GM18519 (cell line): ENCODE measurements at regions not wholly inside any gene's neighbourhood (a gene's known extent, or its start where the extent isn't known, plus 50 kb on each side); places are given as distances from the start of the nearest gene placed in this dataset.
"Not testable (repeated sequence)": the region's sequence is repeated elsewhere in the genome, so short reads cannot be mapped to it uniquely, and the experiment has no call there.

Experiments used
- ATAC-seq: cut with Tn5 transposase; IDR thresholded peaks from one replicate; pipeline ENCODE4 v1.9.1; 2021; ENCODE audit warnings: mild to moderate bottlenecking, moderate library complexity; ENCODE audit not compliant: unreplicated experiment, low FRiP score

DNA sequence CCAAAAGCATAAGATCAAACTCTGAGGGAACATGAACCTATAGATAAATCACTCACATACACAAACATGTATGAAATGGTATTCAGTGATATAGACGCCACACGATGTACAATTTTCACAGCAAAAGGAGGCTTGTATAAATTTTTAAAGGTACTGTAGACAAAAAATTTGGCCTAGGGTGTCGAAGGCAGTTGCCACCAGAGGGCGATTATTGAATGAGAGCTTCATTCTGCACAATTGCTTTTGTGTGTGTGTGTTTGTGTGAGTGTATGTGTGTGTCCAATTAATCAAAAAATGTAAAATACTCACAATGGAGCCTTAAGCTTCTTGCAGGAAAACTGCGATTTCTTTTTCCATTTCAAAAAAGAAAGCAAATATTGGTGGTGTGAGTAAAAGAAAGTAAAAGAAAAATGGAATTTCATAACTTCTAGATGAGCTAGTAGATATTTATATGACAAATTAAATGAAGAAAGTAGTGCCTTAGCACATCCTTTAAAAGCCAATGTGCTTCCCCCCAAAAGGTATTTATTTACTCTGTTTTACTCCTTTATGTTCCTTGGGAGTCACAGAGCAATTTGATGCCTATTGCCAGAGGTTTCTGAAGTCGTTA is 800.1 kb downstream of the SATB2 start:
- ATAC-seq: no peak

- ATAC-seq: no peak
These were observed 800.9 kb downstream of the SATB2 start for GRCh38 chr2:198656869-198657268.

- ATAC-seq: no peak
These were observed 803.1 kb downstream of the SATB2 start for GRCh38 chr2:198654646-198655045.

- ATAC-seq: no peak
These were observed 804.4 kb downstream of the SATB2 start for GRCh38 chr2:198653311-198653710.

DNA sequence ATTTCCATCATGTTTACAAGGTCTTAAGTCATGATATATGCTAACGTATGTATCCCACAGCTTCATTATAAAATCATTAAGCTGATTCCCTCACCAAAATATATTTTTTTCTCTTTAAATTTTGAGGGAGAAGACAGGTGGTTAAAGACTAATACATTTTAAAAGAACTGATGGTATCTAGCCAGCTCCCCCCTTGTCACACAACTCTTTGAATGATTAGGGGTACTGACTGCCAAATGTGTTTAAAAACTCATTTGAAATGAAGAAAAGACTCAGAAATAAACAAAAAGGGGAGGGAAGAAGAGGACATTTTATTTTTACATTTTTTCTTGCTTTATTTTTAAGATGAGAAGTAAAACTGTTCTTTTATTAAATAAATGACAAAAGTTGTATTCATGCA is 805.3 kb downstream of the SATB2 start:
- no peak for ATAC-seq

GRCh38 chr2:198645816-198646215 is 811.9 kb downstream of the SATB2 start:
- no peak for ATAC-seq

- no peak for ATAC-seq
These were observed 816.6 kb downstream of the SATB2 start for GRCh38 chr2:198641161-198641560.

DNA sequence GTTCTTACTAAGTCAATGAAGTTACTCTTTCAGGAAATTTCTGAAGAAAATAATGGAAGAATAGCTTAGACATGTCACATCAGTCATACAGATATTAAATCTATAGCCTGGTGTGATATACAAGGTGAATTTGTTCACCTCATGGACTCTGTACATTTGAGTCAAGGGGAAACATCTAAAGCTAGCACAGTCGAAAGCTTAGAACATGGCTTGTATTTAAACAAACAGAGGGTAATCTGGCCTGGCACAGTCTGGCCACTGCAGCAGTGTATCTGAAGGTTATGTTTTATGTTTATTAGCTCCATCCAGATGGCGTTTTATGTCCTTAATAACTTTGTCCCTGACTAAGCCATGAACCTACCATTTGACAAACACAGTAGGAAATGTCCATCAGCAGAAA is 817.3 kb downstream of the SATB2 start:
- no peak for ATAC-seq

DNA sequence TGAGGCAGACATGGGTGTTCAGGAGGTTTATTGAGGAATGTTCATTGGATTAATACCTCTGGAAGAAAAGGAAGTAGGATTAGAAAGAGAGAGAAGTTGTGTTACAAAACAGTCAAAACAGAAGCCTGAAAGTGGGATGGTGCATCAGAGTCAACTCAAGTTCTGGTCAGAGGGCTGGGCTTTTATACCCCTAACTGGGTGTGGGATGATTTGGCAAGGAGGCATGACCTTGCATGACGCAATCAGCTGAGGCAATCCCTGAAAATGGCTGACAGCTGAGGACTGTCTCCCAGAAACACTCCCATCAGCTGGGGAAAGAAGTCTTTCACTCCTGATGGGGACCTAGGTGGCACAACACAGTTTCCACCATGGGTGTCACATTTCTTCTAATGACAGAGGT is 818.2 kb downstream of the SATB2 start:
- no peak for ATAC-seq

DNA sequence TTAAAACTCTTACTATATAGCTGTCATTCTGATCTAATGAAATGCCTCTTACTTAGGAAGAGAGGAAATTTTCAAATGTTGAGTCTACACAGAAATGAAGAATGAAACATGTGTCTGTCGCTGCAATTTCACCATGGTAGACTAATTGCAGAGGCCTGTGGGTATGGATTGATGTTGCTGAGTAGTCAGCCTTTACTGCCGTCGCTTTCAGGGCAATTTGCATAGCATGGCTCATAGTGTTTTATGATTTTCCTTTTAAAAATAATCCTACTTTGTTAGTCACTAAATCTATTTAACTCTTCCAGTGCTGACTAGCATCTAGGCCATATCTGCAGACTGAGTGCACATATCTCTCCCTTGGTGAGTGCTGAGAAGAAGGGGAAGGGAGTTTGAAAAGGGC is 819.2 kb downstream of the SATB2 start:
- ATAC-seq: no peak

- ATAC-seq: no peak
These were observed 826.0 kb downstream of the PLCL1 start for GRCh38 chr2:198630384-198630783.

GRCh38 chr2:198628596-198628995 is 824.2 kb downstream of the PLCL1 start:
- no peak for ATAC-seq

DNA sequence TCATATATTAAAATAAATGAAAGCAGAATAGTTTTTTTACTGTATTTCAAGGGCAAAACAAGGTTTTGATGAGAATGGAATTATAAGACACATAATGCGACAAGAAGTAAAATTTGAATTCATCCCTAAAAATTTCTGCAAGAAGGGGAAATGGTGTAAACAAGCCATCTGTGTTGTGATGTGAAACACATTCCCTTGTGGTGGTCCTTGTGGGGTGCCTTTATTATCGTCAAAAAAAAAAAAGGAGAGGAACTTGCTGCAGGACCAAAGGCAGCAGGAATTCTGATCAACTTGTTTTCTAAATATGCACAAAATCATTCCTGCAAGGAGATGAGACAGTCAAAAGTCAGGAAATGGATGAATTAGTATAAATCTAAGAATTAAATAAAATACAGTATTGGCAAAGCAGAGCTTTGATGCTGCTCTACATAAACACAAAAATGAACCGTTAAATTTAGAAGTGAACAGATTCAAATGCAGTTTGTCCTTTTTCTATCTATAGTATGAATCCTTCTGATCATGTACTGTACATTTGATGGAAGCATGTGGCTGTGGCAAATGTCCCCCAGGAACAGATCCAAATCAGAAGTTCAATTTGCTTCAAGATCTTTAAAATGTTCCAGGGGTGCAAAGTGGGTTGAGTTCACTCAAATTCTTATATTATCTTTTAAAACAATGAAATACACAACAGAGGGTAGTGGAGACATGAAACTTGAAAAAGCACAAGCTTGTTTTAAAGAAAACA is 818.8 kb downstream of the PLCL1 start:
- ATAC-seq: no peak

DNA sequence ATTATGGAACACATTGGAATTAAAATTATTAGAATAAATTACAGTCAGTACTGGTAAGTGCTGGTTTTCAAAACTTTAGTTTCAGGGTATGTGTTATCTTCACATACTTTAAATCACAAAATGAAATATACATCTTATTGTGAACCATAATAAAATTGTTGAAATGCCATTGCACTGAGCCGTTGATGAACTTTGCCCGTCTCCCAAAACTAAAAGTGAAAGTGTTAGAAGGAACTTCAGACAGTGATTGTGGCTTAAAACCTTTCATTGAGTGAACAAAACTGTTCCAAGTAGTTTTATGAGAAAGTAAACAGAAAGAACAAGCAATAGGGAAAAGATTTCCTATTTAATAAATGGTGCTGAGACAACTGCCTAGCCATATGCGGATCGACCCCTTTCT is 811.6 kb downstream of the PLCL1 start:
- ATAC-seq: no peak

DNA sequence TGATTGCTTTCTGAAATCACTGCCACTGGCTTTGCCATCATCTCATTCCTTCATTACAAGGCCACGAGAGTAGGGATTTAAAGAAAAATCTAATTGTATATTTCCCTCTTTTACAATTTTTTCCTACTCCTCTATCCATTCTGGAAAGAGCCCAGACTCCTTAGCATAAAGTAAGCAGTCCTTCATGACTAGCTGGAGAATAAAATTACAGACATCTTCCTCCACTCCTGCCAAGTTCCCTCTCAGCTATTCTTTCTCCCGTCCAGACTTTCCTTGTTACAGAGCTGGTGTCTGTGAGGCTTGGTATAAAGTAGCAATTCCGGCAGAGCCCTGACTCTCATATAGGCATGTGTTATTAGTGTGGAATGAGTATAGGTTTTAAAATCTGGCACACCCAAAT is 806.8 kb downstream of the PLCL1 start:
- ATAC-seq: no peak

DNA sequence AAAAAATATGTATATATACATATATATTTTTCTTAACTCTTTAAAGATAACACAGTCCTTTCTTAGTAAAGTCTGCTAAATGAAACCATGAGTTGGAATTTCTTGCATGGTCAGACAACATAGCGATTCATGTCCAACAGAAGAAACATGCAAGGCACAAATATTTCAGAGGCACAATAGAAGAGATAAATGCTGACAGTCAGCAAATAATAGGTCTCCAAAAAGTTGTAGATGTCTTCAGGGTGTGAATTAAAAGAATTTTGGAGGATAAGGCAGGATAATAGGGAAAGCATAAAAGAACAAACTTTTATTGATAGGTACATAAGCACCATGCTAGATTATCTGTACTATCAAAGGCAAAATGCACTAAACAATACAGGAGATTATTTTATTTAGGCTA is 800.2 kb downstream of the PLCL1 start:
- ATAC-seq: no peak

DNA sequence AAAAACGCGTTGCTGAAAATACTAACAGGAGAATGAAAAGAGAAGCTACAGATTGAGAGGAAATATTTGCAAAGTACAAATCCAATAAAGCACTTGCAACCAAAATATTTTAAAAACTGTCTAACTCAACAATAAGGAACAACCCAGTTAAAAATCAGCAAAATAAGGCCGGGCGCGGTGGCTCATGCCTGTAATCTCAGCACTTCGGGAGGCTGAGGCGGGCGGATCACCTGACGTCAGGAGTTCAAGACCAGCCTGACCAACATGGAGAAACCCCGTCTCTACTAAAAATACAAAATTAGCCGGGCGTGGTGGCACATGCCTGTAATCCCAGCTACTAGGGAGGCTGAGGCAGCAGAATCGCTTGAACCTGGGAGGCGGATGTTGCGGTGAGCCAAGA is 798.6 kb downstream of the PLCL1 start:
- not testable (repeated sequence) for ATAC-seq

DNA sequence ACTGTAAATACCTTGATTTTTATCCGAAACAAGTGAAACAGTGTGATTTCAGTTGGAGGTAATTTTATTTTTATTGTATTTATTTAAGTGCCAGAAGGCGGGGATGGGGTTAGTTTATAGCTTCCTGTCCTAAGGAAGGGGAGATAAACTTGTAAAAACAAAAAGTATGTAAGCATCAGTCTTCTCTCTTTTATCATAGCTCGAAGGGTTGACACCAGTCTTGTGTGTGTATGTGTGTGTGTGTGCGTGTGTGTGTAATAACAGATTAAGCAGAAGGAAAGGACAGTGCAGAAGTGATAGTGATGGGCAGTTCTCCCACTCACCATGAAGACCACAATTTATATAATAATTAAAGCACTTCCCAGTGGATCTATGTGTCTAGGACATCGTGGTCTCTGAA is 793.3 kb downstream of the PLCL1 start:
- ATAC-seq: no peak

DNA sequence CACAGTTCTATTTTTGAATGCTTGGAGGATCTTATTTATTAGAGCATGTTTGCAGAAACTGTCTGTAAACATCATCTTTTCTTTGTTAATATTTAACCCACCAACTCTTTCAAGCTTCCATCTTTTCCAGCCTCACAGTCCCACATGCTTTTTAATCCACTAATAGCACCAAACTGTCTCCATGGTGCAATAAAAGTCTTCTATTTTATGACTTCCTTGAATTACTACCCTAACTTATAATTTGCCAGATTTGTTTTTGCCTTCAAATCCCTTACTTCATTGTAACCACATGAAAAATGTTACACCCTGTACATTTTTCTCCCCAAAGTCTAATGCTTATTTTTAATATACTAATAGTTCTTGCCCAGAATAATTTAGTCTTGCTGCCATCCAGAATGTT is 792.6 kb downstream of the PLCL1 start:
- no peak for ATAC-seq

DNA sequence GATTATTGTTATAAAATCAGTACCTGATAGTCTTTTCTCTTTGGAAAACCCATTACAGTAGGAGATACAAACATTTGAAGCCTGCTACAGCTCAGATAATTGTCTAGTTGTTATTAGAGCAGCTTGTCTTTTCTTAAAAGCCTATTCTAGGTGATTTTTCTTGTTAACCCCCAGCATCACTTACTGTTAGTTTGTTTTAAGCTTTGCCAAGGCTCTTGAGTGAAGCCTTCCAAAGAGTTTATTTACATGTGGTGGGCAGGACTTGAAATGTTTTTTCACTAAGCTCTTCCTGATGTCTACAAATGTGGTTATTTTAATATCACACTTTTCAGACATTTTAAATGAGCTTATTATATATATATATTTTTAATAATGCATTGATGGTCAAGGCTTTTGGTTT is 791.3 kb downstream of the PLCL1 start:
- no peak for ATAC-seq

- ATAC-seq: no peak
These were observed 787.2 kb downstream of the PLCL1 start for GRCh38 chr2:198591586-198591985.

DNA sequence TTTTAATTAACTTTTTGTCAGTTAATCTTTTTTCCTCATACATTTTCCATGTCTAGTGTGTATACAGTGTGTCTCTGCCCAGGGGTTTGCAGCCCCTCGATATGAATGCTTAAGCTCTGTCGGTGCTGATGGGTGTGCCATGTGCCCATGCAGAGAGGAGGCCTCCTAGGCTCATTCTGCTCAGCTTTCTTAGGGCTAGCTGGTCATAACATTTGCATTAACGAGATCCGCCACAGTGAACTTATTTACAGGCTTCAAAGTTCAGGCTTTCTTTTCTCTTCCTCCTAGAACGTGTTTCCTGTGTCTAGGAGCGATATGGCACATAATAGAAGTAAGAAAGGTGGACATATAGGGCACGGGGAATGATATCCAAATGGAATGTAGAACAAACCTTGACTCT is 783.3 kb downstream of the PLCL1 start:
- ATAC-seq: no peak
